MM.1S (cell line): ENCODE measurements at regions not wholly inside any gene's neighbourhood (a gene's known extent, or its start where the extent isn't known, plus 50 kb on each side); places are given as distances from the start of the nearest gene placed in this dataset.

Experiments used
- DNase-seq: peaks from one replicate; pipeline ENCODE4 v3.0.0-alpha.2; 2015
- H2AFZ ChIP-seq: fragments of 300-600 bp; sonication (generic); 2 replicates; pipeline ENCODE4 v1.6.0; 2016; ENCODE audit warnings: antibody characterized with exemption, low read length
- H3F3A ChIP-seq: fragments of 300-600 bp; sonication (generic); 2 replicates; pipeline ENCODE4 v1.6.1; 2016; ENCODE audit warnings: mild to moderate bottlenecking, antibody characterized with exemption, low read length, moderate library complexity, mixed read lengths; ENCODE audit not compliant: insufficient read depth
- H3K27ac ChIP-seq: fragments of 300-600 bp; sonication (generic); 2 replicates; pipeline ENCODE4 v1.5.1; 2016; ENCODE audit warnings: mild to moderate bottlenecking, low read length
- H3K27me3 ChIP-seq: fragments of 300-600 bp; sonication (generic); replicated peaks from 2 replicates; pipeline ENCODE4 v1.6.0; 2016; ENCODE audit warnings: low read length; ENCODE audit not compliant: insufficient read depth
- H3K36me3 ChIP-seq: fragments of 300-600 bp; sonication (generic); replicated peaks from 2 replicates; pipeline ENCODE4 v1.6.1; 2016; ENCODE audit warnings: mild to moderate bottlenecking, low read length, mixed read lengths; ENCODE audit not compliant: insufficient read depth
- H3K4me1 ChIP-seq: fragments of 300-600 bp; sonication (generic); 2 replicates; pipeline ENCODE4 v1.6.1; 2016; ENCODE audit warnings: low read length, mixed read lengths
- H3K4me2 ChIP-seq: fragments of 300-600 bp; sonication (generic); 2 replicates; pipeline ENCODE4 v1.6.0; 2016; ENCODE audit warnings: low read depth, low read length
- H3K4me3 ChIP-seq: fragments of 300-600 bp; sonication (generic); 2 replicates; pipeline ENCODE4 v1.5.1; 2016; ENCODE audit warnings: low read length, mixed read lengths
- H3K79me2 ChIP-seq: fragments of 300-600 bp; sonication (generic); 2 replicates; pipeline ENCODE4 v1.6.1; 2016; ENCODE audit warnings: mixed run types, low read length, mixed read lengths
- H3K9ac ChIP-seq: fragments of 300-600 bp; sonication (generic); 2 replicates; pipeline ENCODE4 v1.6.1; 2016; ENCODE audit warnings: low read length, mixed read lengths
- H3K9me2 ChIP-seq: fragments of 300-600 bp; sonication (generic); replicated peaks from 2 replicates; pipeline ENCODE4 v1.6.1; 2016; ENCODE audit warnings: mild to moderate bottlenecking, low read length, mixed read lengths; ENCODE audit not compliant: insufficient read depth
- H3K9me3 ChIP-seq: fragments of 300-600 bp; sonication (generic); replicated peaks from 2 replicates; pipeline ENCODE4 v1.6.1; 2016; ENCODE audit warnings: mild to moderate bottlenecking, low read length, mixed read lengths; ENCODE audit not compliant: insufficient read depth
- H4K20me1 ChIP-seq: fragments of 300-600 bp; sonication (generic); 2 replicates; pipeline ENCODE4 v1.6.1; 2016; ENCODE audit warnings: mild to moderate bottlenecking, low read length, moderate library complexity, mixed read lengths; ENCODE audit not compliant: insufficient read depth
- EZH2 ChIP-seq: fragments of 300-600 bp; sonication (generic); optimal IDR thresholded peaks from 2 replicates; pipeline ENCODE3; 2017; ENCODE audit warnings: low read depth, mild to moderate bottlenecking, antibody characterized with exemption, low read length, mixed read lengths
- EZH2phosphoT487 ChIP-seq: fragments of 300-600 bp; sonication (generic); IDR thresholded peaks from 2 replicates; pipeline ENCODE4 v1.6.1; 2018; ENCODE audit warnings: antibody characterized with exemption, low read length
- TF ChIP-seq, protein P1 (sequence below): fragments of 300-600 bp; sonication (generic); IDR thresholded peaks from 2 replicates; pipeline ENCODE4 v1.5.1; 2016; ENCODE audit warnings: antibody characterized with exemption, low read length, mixed read lengths

DNA sequence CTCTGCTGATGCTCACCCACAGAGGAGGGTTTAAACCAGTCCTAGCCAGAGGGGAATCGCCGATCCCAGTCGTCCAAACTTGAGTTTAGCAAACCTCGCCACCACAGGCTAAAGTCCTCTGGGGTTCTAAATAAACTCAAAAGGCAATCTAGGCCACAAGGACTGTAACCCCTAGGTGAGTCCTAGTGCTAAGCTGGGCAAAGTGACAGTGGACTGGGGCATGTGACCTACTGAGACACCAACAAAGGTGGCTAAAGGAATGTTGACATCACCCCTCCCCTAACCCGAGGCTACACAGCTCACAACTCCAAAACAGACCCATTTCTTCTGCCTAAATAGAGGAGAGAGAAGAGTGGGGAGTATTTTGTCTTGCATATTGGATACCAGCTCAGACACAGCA is 142.8 kb upstream of the PRDX4 start:
- Histone ChIP-seq H2AFZ (no peak overlapping the region), H3K36me3 (no peaks in the 10 kb centered on the region), H4K20me1 (no peaks in the 10 kb centered on the region), H3K4me2 (no peak overlapping the region), H3K4me1 (no peaks in the 10 kb centered on the region), H3K4me3 (no peak overlapping the region), H3K9me2 (no peaks in the 10 kb centered on the region), H3F3A (no peaks in the 10 kb centered on the region), H3K79me2 (no peaks in the 10 kb centered on the region), H3K27ac (no peak overlapping the region), H3K9ac (no peak overlapping the region), H3K27me3 (no peaks in the 10 kb centered on the region), H3K9me3 (no peaks in the 10 kb centered on the region)
- TF ChIP-seq, protein P1, sequence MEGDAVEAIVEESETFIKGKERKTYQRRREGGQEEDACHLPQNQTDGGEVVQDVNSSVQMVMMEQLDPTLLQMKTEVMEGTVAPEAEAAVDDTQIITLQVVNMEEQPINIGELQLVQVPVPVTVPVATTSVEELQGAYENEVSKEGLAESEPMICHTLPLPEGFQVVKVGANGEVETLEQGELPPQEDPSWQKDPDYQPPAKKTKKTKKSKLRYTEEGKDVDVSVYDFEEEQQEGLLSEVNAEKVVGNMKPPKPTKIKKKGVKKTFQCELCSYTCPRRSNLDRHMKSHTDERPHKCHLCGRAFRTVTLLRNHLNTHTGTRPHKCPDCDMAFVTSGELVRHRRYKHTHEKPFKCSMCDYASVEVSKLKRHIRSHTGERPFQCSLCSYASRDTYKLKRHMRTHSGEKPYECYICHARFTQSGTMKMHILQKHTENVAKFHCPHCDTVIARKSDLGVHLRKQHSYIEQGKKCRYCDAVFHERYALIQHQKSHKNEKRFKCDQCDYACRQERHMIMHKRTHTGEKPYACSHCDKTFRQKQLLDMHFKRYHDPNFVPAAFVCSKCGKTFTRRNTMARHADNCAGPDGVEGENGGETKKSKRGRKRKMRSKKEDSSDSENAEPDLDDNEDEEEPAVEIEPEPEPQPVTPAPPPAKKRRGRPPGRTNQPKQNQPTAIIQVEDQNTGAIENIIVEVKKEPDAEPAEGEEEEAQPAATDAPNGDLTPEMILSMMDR, result no peak
- no peak for TF ChIP-seq EZH2
- TF ChIP-seq EZH2phosphoT487, result no peak
- DNase-seq, result no peak

DNA sequence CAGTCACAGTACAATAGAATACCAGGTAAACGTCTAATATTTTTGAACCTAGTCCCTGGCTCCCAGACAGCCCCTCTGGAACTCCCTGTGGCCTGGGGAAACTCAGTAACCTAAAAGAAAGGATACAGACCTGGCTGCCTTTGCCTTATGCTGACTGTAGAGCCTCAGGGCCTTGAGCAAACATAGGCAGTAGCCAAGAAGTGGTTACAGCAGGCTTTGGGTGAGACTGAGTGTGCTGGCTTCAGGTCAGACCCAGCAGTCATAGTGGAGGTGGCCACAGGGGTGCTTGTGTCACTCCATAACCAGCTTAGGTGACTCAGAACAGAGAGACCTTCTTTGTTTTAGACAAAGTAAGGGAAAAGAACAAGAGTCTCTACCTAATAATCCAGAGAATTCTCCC is 141.8 kb upstream of the PRDX4 start:
- Histone ChIP-seq H3K4me1 (no peaks in the 10 kb centered on the region), H4K20me1 (no peaks in the 10 kb centered on the region), H3K27ac (no peak overlapping the region), H3K9me2 (no peaks in the 10 kb centered on the region), H2AFZ (no peak overlapping the region), H3K4me3 (no peak overlapping the region), H3K27me3 (no peaks in the 10 kb centered on the region), H3K4me2 (no peak overlapping the region), H3K79me2 (no peaks in the 10 kb centered on the region), H3K36me3 (no peaks in the 10 kb centered on the region), H3K9ac (no peak overlapping the region), H3K9me3 (no peaks in the 10 kb centered on the region), H3F3A (no peaks in the 10 kb centered on the region)
- DNase-seq, result no peak
- TF ChIP-seq, protein P1, result no peak
- TF ChIP-seq EZH2phosphoT487 (no peak), EZH2 (no peak)

DNA sequence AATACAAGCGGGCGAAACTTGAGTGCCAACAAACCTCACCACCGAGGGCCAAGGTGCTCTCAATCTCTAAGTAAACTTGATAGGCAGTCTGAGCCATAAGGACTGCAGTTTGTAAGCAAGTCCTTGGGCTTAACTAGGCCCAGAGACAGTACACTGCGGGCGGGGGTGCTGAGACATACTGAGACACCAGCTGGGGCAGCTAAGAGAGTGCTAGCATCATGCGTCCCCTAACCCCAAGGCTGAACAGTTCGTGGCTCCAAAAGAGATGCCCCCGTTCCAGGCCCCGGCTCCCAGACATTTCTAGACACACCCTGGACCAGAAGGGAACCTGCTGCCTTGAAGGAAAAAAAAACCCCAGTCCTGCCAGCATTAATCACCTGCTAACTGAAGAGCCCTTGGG is 126.8 kb upstream of the PRDX4 start:
- Histone ChIP-seq H3K4me2 (no peak overlapping the region), H2AFZ (no peak overlapping the region), H3K9ac (no peak overlapping the region), H3K4me1 (no peaks in the 10 kb centered on the region), H3K79me2 (no peaks in the 10 kb centered on the region), H3K36me3 (no peaks in the 10 kb centered on the region), H3K27me3 (no peaks in the 10 kb centered on the region), H3F3A (no peaks in the 10 kb centered on the region), H3K4me3 (no peak overlapping the region), H3K27ac (no peak overlapping the region), H4K20me1 (no peaks in the 10 kb centered on the region), H3K9me2 (no peaks in the 10 kb centered on the region), H3K9me3 (no peaks in the 10 kb centered on the region)
- no peak for DNase-seq
- TF ChIP-seq EZH2phosphoT487 (no peak), EZH2 (no peak)
- TF ChIP-seq, protein P1, result no peak
